Thymus (tissue), 11 donors: ENCODE measurements at regions not wholly inside any gene's neighbourhood (a gene's known extent, or its start where the extent isn't known, plus 50 kb on each side); places are given as distances from the start of the nearest gene placed in this dataset.

Experiments
- DNase-seq, 9 donors: peaks; one replicate each; pipeline ENCODE4 v3.0.0-alpha.2; 2013; ENCODE audit warnings: low spot score in 9 of 9, low read depth in 6 of 9, missing footprints in 1 of 9
- H3K27ac ChIP-seq, 2 donors: one replicate each; pipeline ENCODE4 v1.5.1; 2013; ENCODE audit warnings: control low read depth in 1 of 2, low read depth in 1 of 2, low read length in 1 of 2, mild to moderate bottlenecking in 1 of 2, moderate library complexity in 1 of 2
- H3K27me3 ChIP-seq, 2 donors: one replicate each; pipeline ENCODE4 v1.5.1; 2013; ENCODE audit warnings: low read length in 1 of 2; ENCODE audit not compliant: control insufficient read depth in 2 of 2, insufficient read depth in 1 of 2
- H3K36me3 ChIP-seq, 2 donors: one replicate each; pipeline ENCODE4 v1.5.1; 2013; ENCODE audit warnings: low read length in 1 of 2, mild to moderate bottlenecking in 1 of 2, moderate library complexity in 1 of 2; ENCODE audit not compliant: control insufficient read depth in 2 of 2, insufficient read depth in 2 of 2
- H3K4me1 ChIP-seq, 2 donors: one replicate each; pipeline ENCODE4 v1.5.1; 2013; ENCODE audit warnings: low read length in 2 of 2; ENCODE audit not compliant: control insufficient read depth in 2 of 2, insufficient read depth in 2 of 2
- H3K4me3 ChIP-seq, 2 donors: one replicate each; pipeline ENCODE4 v1.5.1; 2013; ENCODE audit warnings: low read length in 2 of 2, control low read depth in 1 of 2, mild to moderate bottlenecking in 1 of 2
- H3K9me3 ChIP-seq, 2 donors: one replicate each; pipeline ENCODE4 v1.5.1; 2013; ENCODE audit warnings: low read length in 1 of 2, mild to moderate bottlenecking in 1 of 2; ENCODE audit not compliant: control insufficient read depth in 2 of 2, insufficient read depth in 1 of 2
- WGBS: extraction: QIAGEN DNeasy Blood & Tissue Kit; methylation state at CpG from one replicate; pipeline ENCODE4 v1.1.7; 2013; 5-methylcytosine and 5-hydroxymethylcytosine counted together
- donor health status: healthy.

DNA sequence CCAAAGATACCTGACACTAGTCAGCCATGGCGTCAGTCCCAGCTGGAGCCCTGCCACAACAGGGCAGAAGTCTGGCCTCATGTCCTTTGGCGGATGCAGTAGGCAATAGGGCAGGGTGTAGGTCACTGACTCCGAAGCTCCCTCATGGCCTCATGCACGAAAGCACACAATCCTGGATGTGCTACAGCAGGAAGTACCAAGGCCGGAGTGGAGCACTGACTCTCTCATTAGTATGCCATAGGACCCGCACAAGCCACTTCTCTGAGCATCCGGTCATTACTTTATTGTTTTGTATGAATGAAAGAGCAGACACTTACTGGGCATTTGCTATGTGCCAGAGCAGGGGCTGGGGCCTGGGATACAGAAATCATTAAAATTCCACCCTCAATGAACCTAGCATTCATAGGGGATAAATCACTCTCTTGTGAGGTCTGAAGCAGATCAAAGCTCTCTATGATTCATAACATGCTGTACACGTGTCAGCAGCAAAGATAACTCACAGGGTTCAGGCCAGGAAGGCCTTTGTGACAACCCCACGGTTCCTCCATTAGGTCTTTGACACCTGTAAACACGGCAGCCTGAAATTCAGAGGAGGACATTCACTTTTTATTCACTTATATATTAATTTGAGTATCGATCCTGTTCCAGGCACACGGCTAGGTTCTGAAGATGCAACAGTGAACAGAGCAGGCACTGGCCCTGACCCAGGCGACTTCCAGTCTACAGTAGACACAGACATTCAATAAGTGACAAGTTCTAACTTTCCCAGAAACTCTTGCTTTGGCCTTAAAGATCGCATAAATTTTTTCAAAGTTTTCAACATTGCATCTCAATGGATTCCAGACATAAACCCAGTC, 357.9 kb upstream of the USP24 start:
- H3K36me3 ChIP-seq: no peaks in the 10 kb centered on the region
- H3K9me3 ChIP-seq: no peaks in the 10 kb centered on the region
- H3K4me1 ChIP-seq: no peaks in the 10 kb centered on the region
- H3K27me3 ChIP-seq: no peaks in the 10 kb centered on the region
- no peak for DNase-seq
- no peak overlapping the region for H3K27ac ChIP-seq
- no peak overlapping the region for H3K4me3 ChIP-seq
- 95% methylated on average over 14 of the region's 14 CpGs for WGBS

DNA sequence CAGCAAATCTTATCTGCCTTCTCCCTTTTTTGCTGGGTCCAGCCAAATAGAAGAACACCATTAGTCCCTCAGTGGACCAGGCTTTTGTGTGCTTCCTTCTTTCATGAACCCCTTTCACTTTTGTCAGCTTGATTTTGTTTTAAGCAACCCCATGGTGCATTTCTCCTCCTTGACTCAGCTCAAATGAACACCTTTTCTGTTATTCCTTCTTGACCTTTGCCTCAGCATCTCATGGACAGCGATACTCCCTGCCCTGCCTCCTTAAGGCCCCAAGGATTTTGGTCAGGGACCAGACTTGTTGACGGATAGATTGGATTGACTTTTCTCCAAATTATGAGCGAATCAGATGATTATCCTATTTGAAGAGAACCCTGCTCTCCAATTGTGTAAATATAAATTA, 356.6 kb upstream of the USP24 start:
- Histone ChIP-seq H3K9me3 (no peaks in the 10 kb centered on the region), H3K27me3 (no peaks in the 10 kb centered on the region), H3K4me3 (no peak overlapping the region), H3K4me1 (no peaks in the 10 kb centered on the region), H3K36me3 (no peaks in the 10 kb centered on the region), H3K27ac (no peak overlapping the region)
- no peak for DNase-seq
- WGBS: 94% methylated on average over 3 of the region's 3 CpGs

DNA sequence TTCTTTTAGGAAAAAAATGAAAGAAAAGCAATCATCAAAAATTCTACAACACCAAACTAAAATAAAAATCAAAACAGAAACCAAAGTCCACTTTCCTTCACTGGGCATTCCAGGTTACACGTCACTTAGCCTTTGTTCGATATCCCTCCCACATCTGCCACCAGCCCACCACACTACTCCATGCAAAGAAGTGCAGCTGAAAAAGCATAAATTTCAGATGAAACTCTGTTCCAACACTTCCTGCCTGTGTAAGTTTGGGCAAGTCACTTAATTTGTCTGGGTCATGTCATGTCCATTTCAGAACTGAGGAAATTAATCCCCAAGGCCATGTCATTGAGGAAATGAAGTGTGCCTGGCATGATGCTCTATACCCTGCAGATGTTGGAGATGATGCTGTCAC, 354.3 kb upstream of the USP24 start:
- 93% methylated on average over 2 of the region's 2 CpGs for WGBS
- Histone ChIP-seq H3K27me3 (no peaks in the 10 kb centered on the region), H3K36me3 (no peaks in the 10 kb centered on the region), H3K27ac (no peak overlapping the region), H3K4me1 (no peaks in the 10 kb centered on the region), H3K9me3 (no peaks in the 10 kb centered on the region), H3K4me3 (no peak overlapping the region)
- no peak for DNase-seq

DNA sequence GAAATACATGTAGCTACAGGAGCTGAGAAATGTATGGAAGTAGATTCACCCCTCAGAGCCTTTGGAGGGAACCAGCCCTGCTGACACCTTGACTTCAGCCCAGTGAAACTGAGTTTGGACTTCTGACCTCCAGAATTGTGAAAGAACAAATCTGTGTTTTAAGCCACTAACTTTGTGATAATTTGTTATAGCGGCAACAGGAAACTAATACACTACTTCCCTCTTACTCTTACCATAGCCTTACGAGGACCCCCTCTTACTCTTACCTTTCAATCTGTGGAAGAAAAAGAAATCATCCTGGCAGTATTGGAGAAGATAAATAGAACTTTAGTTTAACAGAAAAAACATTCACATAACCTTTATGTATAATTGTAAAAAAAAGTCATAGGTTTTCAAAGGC, 353.6 kb upstream of the USP24 start:
- Histone ChIP-seq H3K4me3 (no peak overlapping the region), H3K27ac (no peak overlapping the region), H3K36me3 (no peaks in the 10 kb centered on the region), H3K27me3 (no peaks in the 10 kb centered on the region), H3K4me1 (no peaks in the 10 kb centered on the region), H3K9me3 (no peaks in the 10 kb centered on the region)
- no peak for DNase-seq
- WGBS: 97% methylated on average over 2 of the region's 2 CpGs

DNA sequence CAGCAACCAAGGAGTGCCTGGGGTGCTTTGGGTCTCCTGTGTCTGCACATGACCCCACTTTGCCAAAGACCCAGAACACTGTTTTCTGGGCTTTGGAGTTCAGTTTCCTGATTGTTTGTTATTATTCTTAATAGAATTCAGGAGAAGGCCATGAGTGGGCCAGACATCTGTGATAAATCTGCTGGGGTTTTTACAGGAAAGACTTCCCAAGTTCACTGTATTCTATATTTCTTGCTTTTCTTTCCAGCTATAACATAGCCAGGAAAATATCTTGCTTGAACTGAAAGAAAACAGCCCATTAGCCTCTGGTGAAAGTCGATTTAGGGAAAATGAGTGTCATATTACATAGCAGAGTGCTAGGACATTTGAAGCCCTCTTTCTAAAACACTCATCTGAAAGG, 345.1 kb upstream of the USP24 start:
- no peak for DNase-seq

DNA sequence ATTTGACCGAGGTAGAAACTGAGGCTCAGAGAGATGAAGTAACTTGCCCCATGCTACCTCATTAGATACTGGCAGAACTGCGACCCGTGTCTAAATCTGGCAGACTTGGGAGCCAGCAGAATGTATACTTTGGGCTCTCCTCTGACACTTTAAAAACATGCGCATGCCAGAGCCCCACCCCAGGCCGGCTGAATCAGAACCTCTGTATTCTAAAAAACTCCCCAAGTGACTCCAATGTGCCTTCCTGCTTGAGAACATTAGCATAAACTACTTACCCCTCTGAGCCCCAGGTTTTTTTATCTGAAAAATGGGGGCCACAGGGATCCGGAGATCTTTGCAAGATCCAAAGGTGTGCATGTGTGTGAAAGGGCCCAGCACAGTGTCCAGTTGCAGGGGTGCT, 344.7 kb upstream of the USP24 start:
- Histone ChIP-seq H3K36me3 (no peaks in the 10 kb centered on the region), H3K27me3 (no peaks in the 10 kb centered on the region)
- WGBS: 95% methylated on average over 6 of the region's 6 CpGs

More for the DNA sequence above, 345.1 kb upstream of the USP24 start:
- H3K4me1 ChIP-seq: no peaks in the 10 kb centered on the region
- no peaks in the 10 kb centered on the region for H3K36me3 ChIP-seq
- no peak overlapping the region for H3K27ac ChIP-seq
- no peaks in the 10 kb centered on the region for H3K9me3 ChIP-seq
- no peak overlapping the region for H3K4me3 ChIP-seq
- 82% methylated on average over 1 of the region's 1 CpG for WGBS
- H3K27me3 ChIP-seq: no peaks in the 10 kb centered on the region

DNA sequence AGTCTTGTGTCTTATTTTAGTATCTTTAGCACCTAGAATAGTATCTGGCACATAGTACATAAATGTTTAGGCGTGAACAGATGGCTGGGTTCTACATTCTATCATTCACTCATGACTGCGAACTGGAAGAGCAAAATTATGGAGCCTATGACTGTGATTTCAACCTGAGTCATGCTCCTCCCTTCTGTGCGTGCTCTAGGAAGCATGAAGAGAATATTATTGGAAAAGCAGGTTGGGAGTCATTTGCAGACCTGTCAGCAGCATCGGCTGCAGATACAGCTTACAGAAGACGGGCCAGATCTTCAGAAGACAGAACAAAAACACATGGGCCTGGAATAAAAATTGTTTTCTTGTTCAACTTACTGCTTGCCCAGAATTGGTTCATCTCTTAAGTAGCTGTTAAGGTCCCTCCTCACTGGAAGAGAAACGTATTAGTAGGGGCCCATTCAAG, 344.0 kb upstream of the USP24 start:
- Histone ChIP-seq H3K4me3 (no peak overlapping the region), H3K4me1 (no peaks in the 10 kb centered on the region), H3K27me3 (no peaks in the 10 kb centered on the region), H3K27ac (no peak overlapping the region), H3K9me3 (no peaks in the 10 kb centered on the region), H3K36me3 (no peaks in the 10 kb centered on the region)
- whole genome bisulfite sequencing: 90% methylated on average over 6 of the region's 6 CpGs
- no peak for DNase-seq

More for the DNA sequence above, 344.7 kb upstream of the USP24 start:
- no peak overlapping the region for H3K27ac ChIP-seq
- no peak overlapping the region for H3K4me3 ChIP-seq
- no peak for DNase-seq
- no peaks in the 10 kb centered on the region for H3K9me3 ChIP-seq
- H3K4me1 ChIP-seq: no peaks in the 10 kb centered on the region

DNA sequence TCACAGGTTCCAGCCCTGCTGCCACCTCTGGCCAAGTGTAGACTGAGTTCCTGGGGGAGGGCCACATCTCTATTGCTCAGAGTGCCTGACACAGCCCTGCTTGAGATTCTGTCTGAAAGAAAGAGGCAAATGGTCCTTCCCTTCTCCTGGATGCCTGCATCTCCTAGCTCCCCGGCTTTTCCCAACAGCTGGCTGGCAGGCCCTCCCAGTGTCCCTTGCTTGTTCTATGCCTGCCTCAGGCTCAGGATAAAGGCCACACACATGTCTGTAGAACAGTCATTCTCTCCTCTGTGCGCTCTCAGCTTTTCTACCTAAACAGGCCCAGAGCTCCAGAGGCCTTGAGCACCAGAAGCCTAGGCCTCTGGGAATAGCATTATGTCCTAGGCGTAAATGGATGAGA, 343.4 kb upstream of the USP24 start:
- no peaks in the 10 kb centered on the region for H3K9me3 ChIP-seq
- H3K27ac ChIP-seq: no peak overlapping the region
- H3K27me3 ChIP-seq: no peaks in the 10 kb centered on the region
- no peaks in the 10 kb centered on the region for H3K36me3 ChIP-seq
- no peak for DNase-seq
- WGBS: 95% methylated on average over 3 of the region's 3 CpGs
- no peak overlapping the region for H3K4me3 ChIP-seq
- H3K4me1 ChIP-seq: no peaks in the 10 kb centered on the region

DNA sequence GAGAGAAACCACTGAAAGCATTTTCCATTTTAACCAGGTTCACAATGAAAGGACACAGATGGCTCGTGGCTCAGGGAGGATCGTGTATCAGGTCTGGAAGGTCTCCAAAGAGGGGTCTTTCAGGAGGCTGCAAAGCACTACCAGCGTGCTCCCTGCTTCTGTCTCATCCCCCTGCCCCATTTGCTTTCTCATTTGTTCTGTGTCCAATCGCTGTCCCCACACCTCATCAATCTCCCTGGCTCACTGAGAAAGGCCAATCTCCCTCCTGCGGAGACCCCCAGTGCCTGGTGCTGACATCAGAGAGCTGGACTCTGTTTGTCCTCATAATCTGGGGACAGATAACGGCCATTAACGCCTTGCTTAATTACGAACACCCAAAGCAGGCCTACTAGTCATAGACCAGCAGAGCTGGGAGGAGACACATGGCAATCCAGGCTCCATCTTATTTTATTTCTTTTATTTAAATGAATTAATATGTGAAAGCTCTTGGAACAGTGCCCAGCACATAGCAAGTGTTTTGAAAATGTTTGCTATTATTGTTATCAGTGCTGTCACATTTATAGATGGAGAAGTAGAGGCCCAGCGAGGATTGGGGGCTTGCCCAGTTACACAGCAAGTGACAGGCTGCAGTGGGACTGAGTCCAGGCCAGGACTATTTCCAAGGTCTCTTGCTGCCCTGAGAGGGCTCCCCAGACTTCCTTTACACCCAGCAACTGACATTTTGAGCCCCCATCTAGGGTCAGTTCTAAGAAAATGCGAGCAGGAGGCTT, 341.0 kb upstream of the USP24 start:
- no peak overlapping the region for H3K27ac ChIP-seq
- H3K4me1 ChIP-seq: no peaks in the 10 kb centered on the region
- H3K36me3 ChIP-seq: no peaks in the 10 kb centered on the region
- 94% methylated on average over 10 of the region's 10 CpGs for WGBS
- H3K4me3 ChIP-seq: no peak overlapping the region
- H3K9me3 ChIP-seq: no peaks in the 10 kb centered on the region
- no peak for DNase-seq
- H3K27me3 ChIP-seq: no peaks in the 10 kb centered on the region
